Mesenchymal stem cell (in vitro differentiated cells and primary cell): ENCODE measurements at regions not wholly inside any gene's neighbourhood (a gene's known extent, or its start where the extent isn't known, plus 50 kb on each side); places are given as distances from the start of the nearest gene placed in this dataset.

Source experiments
- DNase-seq: peaks from one replicate; pipeline ENCODE4 v3.0.0-alpha.2; 2013
- H2AFZ ChIP-seq: one replicate; pipeline ENCODE4 v1.6.1; 2013; ENCODE audit warnings: low read depth, mild to moderate bottlenecking, control low read depth, inconsistent platforms, low read length, moderate library complexity
- H2AK5ac ChIP-seq: 2 replicates; pipeline ENCODE4 v1.6.1; 2013; ENCODE audit warnings: low read length, moderate library complexity, mild to moderate bottlenecking, inconsistent platforms; ENCODE audit not compliant: severe bottlenecking
- H2BK120ac ChIP-seq: one replicate; pipeline ENCODE4 v1.6.1; 2013; ENCODE audit warnings: low read depth, mild to moderate bottlenecking, inconsistent platforms, low read length, moderate library complexity
- H2BK12ac ChIP-seq, 2 experiments: one replicate each; pipeline ENCODE4 v1.6.1; 2013; ENCODE audit warnings: inconsistent platforms in 2 of 2, low read length in 2 of 2, mild to moderate bottlenecking in 2 of 2, moderate library complexity in 2 of 2, control low read depth in 1 of 2
- H2BK15ac ChIP-seq: one replicate; pipeline ENCODE4 v1.6.1; 2013; ENCODE audit warnings: mild to moderate bottlenecking, low read depth, inconsistent platforms; ENCODE audit not compliant: poor library complexity, severe bottlenecking
- H2BK5ac ChIP-seq: 2 replicates; pipeline ENCODE4 v1.6.1; 2013; ENCODE audit warnings: low read depth, mild to moderate bottlenecking, low read length, control low read depth, inconsistent platforms; ENCODE audit not compliant: poor library complexity, severe bottlenecking
- H3K14ac ChIP-seq, 2 experiments: one replicate each; pipeline ENCODE4 v1.6.1; 2013; ENCODE audit warnings: inconsistent platforms in 2 of 2, low read length in 2 of 2, control low read depth in 1 of 2, mild to moderate bottlenecking in 1 of 2, moderate library complexity in 1 of 2
- H3K18ac ChIP-seq, 2 experiments: one replicate each; pipeline ENCODE4 v1.6.1; 2013; ENCODE audit warnings: inconsistent platforms in 2 of 2, low read length in 2 of 2, control low read depth in 1 of 2, low read depth in 1 of 2, mild to moderate bottlenecking in 1 of 2
- H3K23ac ChIP-seq, 2 experiments: one replicate each; pipeline ENCODE4 v1.6.1; 2013; ENCODE audit warnings: inconsistent platforms in 2 of 2, low read length in 2 of 2, mild to moderate bottlenecking in 2 of 2, moderate library complexity in 2 of 2, control low read depth in 1 of 2
- H3K27ac ChIP-seq: 2 replicates; pipeline ENCODE4 v1.5.1; 2013; ENCODE audit warnings: mild to moderate bottlenecking, moderate library complexity, low read length, control low read depth, inconsistent platforms; ENCODE audit not compliant: poor library complexity, severe bottlenecking
- H3K27me3 ChIP-seq, 2 experiments: 2 replicates each; pipeline versions ENCODE4 v1.6.1 to v1.7.0; 2013; ENCODE audit warnings: low read length in 2 of 2, mild to moderate bottlenecking in 2 of 2, moderate library complexity in 2 of 2, control low read depth in 1 of 2, inconsistent platforms in 1 of 2; ENCODE audit not compliant: control insufficient read depth in 1 of 2, insufficient read depth in 1 of 2
- H3K36me3 ChIP-seq, 2 experiments: 2 replicates each; pipeline versions ENCODE4 v1.6.1 to v1.7.0; 2013; ENCODE audit warnings: low read length in 2 of 2, control low read depth in 1 of 2, inconsistent platforms in 1 of 2, low read depth in 1 of 2, mild to moderate bottlenecking in 1 of 2; ENCODE audit not compliant: insufficient read depth in 2 of 2, control insufficient read depth in 1 of 2
- H3K4ac ChIP-seq, 2 experiments: one replicate each; pipeline ENCODE4 v1.6.1; 2013; ENCODE audit warnings: inconsistent platforms in 2 of 2, low read length in 2 of 2, mild to moderate bottlenecking in 2 of 2, moderate library complexity in 2 of 2, control low read depth in 1 of 2, low read depth in 1 of 2
- H3K4me1 ChIP-seq: 2 replicates; pipeline ENCODE4 v1.6.1; 2013; ENCODE audit warnings: low read depth, low read length, control low read depth; ENCODE audit not compliant: control insufficient read depth, insufficient read depth
- H3K4me2 ChIP-seq: 2 replicates; pipeline ENCODE4 v1.6.1; 2013; ENCODE audit warnings: low read length, mild to moderate bottlenecking, inconsistent platforms; ENCODE audit not compliant: poor library complexity, severe bottlenecking
- H3K4me3 ChIP-seq, 2 experiments: 2 replicates each; pipeline versions ENCODE4 v1.5.1 to v1.7.0; 2013; ENCODE audit warnings: low read length in 2 of 2, mild to moderate bottlenecking in 2 of 2, control low read depth in 1 of 2, low read depth in 1 of 2; ENCODE audit not compliant: insufficient read depth in 1 of 2
- H3K79me1 ChIP-seq: replicated peaks from 2 replicates; pipeline ENCODE4 v1.6.1; 2013; ENCODE audit warnings: mild to moderate bottlenecking, control low read depth, low read length, inconsistent platforms; ENCODE audit not compliant: poor library complexity, severe bottlenecking
- H3K9ac ChIP-seq: 2 replicates; pipeline ENCODE4 v1.7.0; 2013; ENCODE audit warnings: mild to moderate bottlenecking, low read length, moderate library complexity
- H3K9me3 ChIP-seq: 2 replicates; pipeline ENCODE4 v1.7.0; 2013; ENCODE audit warnings: mild to moderate bottlenecking, low read length; ENCODE audit not compliant: control insufficient read depth
- H4K8ac ChIP-seq: one replicate; pipeline ENCODE4 v1.6.1; 2013; ENCODE audit warnings: inconsistent platforms, mild to moderate bottlenecking, low read length, moderate library complexity
- H4K91ac ChIP-seq: one replicate; pipeline ENCODE4 v1.6.1; 2013; ENCODE audit warnings: mild to moderate bottlenecking, low read length, inconsistent platforms
- WGBS: methylation state at CpG from one replicate; pipeline ENCODE4 v1.1.7; 2013; ENCODE audit warnings: mixed read lengths; 5-methylcytosine and 5-hydroxymethylcytosine counted together

GRCh38 chr3:29144361-29144760 is 136.5 kb upstream of the RBMS3 start:
- Histone ChIP-seq H4K8ac (no peak overlapping the region), H2BK15ac (no peak overlapping the region), H3K9ac (no peak overlapping the region), H2BK5ac (no peak overlapping the region), H3K4ac (peak overlapping the region in 1 of 2 experiments; percentile 24), H2BK12ac (peak overlapping the region; percentile 7 to 61), H3K18ac (peak overlapping the region; percentile 37 to 75), H3K23ac (no peak overlapping the region), H3K27me3 (no peaks in the 10 kb centered on the region), H3K4me3 (no peak overlapping the region), H3K9me3 (no peaks in the 10 kb centered on the region), H3K27ac (no peak overlapping the region), H2AFZ (no peak overlapping the region), H2AK5ac (no peak overlapping the region), H3K14ac (no peak overlapping the region), H3K4me1 (peaks cover 2% of the 10 kb centered on the region), H3K4me2 (no peak overlapping the region), H3K36me3 (no peaks in the 10 kb centered on the region), H3K79me1 (no peaks in the 10 kb centered on the region), H4K91ac (peak overlapping the region; percentile 8), H2BK120ac (peak overlapping the region; percentile 73)
- DNase-seq = no peak
- WGBS = 57% methylated on average over 3 of the region's 3 CpGs

GRCh38 chr3:29144807-29145206 is 136.1 kb upstream of the RBMS3 start:
- no peak overlapping the region for H3K14ac ChIP-seq
- H3K4me1 ChIP-seq = peaks cover 2% of the 10 kb centered on the region
- no peaks in the 10 kb centered on the region for H3K36me3 ChIP-seq
- 2% methylated on average over 4 of the region's 4 CpGs for WGBS
- no peak overlapping the region for H3K4me2 ChIP-seq
- H2BK12ac ChIP-seq = no peak overlapping the region
- H2AFZ ChIP-seq = no peak overlapping the region
- no peak overlapping the region for H3K4me3 ChIP-seq
- H3K27me3 ChIP-seq = no peaks in the 10 kb centered on the region
- no peak overlapping the region for H4K8ac ChIP-seq
- no peak overlapping the region for H3K27ac ChIP-seq
- no peak overlapping the region for H3K23ac ChIP-seq
- H3K9ac ChIP-seq = peak overlapping the region; percentile 41
- H2BK120ac ChIP-seq = no peak overlapping the region
- peak; percentile 83 for DNase-seq
- H2BK5ac ChIP-seq = no peak overlapping the region
- H3K79me1 ChIP-seq = no peaks in the 10 kb centered on the region
- H2AK5ac ChIP-seq = no peak overlapping the region
- no peak overlapping the region for H2BK15ac ChIP-seq
- no peak overlapping the region for H3K18ac ChIP-seq
- H3K9me3 ChIP-seq = no peaks in the 10 kb centered on the region
- H4K91ac ChIP-seq = no peak overlapping the region
- no peak overlapping the region for H3K4ac ChIP-seq

- Histone ChIP-seq H2BK5ac (no peak overlapping the region), H3K9me3 (no peaks in the 10 kb centered on the region), H3K27me3 (no peaks in the 10 kb centered on the region), H4K8ac (no peak overlapping the region), H3K4me1 (peaks cover 2% of the 10 kb centered on the region), H2AFZ (no peak overlapping the region), H2BK12ac (no peak overlapping the region), H3K9ac (peak overlapping the region; percentile 41), H3K23ac (no peak overlapping the region), H2BK15ac (no peak overlapping the region), H2AK5ac (no peak overlapping the region), H3K79me1 (no peaks in the 10 kb centered on the region), H4K91ac (no peak overlapping the region), H3K36me3 (no peaks in the 10 kb centered on the region), H3K4ac (no peak overlapping the region), H3K14ac (no peak overlapping the region), H2BK120ac (no peak overlapping the region), H3K27ac (no peak overlapping the region), H3K4me3 (no peak overlapping the region), H3K4me2 (no peak overlapping the region), H3K18ac (no peak overlapping the region)
- no peak for DNase-seq
- WGBS = 83% methylated on average over 1 of the region's 1 CpG
These were observed 135.5 kb upstream of the RBMS3 start for GRCh38 chr3:29145360-29145759.

- H3K23ac ChIP-seq = no peak overlapping the region
- WGBS = 61% methylated on average over 2 of the region's 2 CpGs
These were observed 128.5 kb upstream of the RBMS3 start for GRCh38 chr3:29152379-29152778.

More at GRCh38 chr3:29152379-29152778, 128.5 kb upstream of the RBMS3 start:
- Histone ChIP-seq H3K27ac (no peak overlapping the region), H4K8ac (no peak overlapping the region), H3K4ac (no peak overlapping the region), H2BK5ac (no peak overlapping the region), H3K4me3 (no peak overlapping the region), H3K9me3 (no peaks in the 10 kb centered on the region), H2AFZ (no peak overlapping the region), H3K4me1 (no peaks in the 10 kb centered on the region), H3K18ac (peak overlapping the region in 1 of 2 experiments; percentile 12), H2BK12ac (peak overlapping the region in 1 of 2 experiments; percentile 25), H3K36me3 (no peaks in the 10 kb centered on the region), H3K79me1 (no peaks in the 10 kb centered on the region), H4K91ac (no peak overlapping the region), H2AK5ac (no peak overlapping the region), H3K27me3 (no peaks in the 10 kb centered on the region), H3K4me2 (no peak overlapping the region), H2BK15ac (no peak overlapping the region), H3K9ac (no peak overlapping the region), H3K14ac (no peak overlapping the region), H2BK120ac (no peak overlapping the region)
- no peak for DNase-seq
